ENCODE measurements at regions not wholly inside any gene's neighbourhood (a gene's known extent, or its start where the extent isn't known, plus 50 kb on each side); places are given as distances from the start of the nearest gene placed in this dataset.
"Not testable (repeated sequence)": the region's sequence is repeated elsewhere in the genome, so short reads cannot be mapped to it uniquely, and the experiment has no call there.

DNA sequence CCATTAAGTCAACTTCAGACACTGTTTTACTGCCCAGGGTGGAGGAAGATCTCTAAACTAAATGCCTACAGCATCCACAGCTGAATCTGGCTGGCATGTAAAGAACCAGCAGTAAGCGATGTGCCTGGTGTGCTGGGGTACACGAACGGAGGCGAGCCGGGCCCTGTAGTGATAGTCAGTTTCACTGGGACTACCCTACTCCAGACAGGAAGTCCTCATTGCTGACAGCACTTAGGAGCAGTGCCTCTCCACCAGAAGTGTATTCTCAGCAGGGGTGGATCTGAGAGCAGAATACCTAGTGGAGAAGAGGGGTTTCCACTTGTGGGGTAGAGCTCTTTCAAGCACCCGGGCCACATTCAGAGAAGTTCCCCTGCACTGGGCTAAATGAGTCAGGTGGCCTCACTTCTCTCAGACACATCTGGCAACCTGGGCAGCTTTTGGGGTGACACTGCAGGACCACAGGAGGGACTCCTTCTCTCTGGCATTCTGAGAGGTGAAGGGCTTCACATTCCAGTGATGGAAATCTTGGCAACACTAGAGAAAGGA lies 290.3 kb upstream of the PLGLB1 start:
- DNase-seq (ENCODE audit: low read depth, low spot score); intact Hi-C loops (cut with micrococcal nuclease); H3K4me2 ChIP-seq (ENCODE audit: low read length); H3K27me3 ChIP-seq (ENCODE audit: insufficient read depth, low read length); H2AFZ ChIP-seq (ENCODE audit: low read depth, low read length, poor library complexity, severe bottlenecking); CTCF ChIA-PET; H3K9me3 ChIP-seq (ENCODE audit: control insufficient read depth in 1 of 2, insufficient read depth in 1 of 2, low read depth in 1 of 2, low read length in 2 of 2); H3K4me3 ChIP-seq (replicated peaks in 1 of 2; ENCODE audit: low read depth in 1 of 2, low read length in 2 of 2); H3K36me3 ChIP-seq (ENCODE audit: control insufficient read depth in 1 of 2, insufficient read depth in 2 of 2, low read length in 2 of 2); H4K20me1 ChIP-seq (ENCODE audit: insufficient read depth); POLR2A ChIA-PET; ATAC-seq; H3K9me2 ChIP-seq (ENCODE audit: insufficient read depth); H3K79me2 ChIP-seq (ENCODE audit: insufficient read depth, low read length); H3K4me1 ChIP-seq (ENCODE audit: control insufficient read depth in 1 of 2, insufficient read depth in 2 of 2, low read length in 2 of 2); RAD21 ChIA-PET (ENCODE audit: low non-redundant PET in 1 of 2, low total read pairs in 2 of 2, uncharacterized antibody in 2 of 2, unreplicated experiment in 2 of 2); H3K27ac ChIP-seq (ENCODE audit: low read depth, low read length); BruUV-seq (replicated peaks); H3K9ac ChIP-seq (ENCODE audit: low read length): not testable (repeated sequence)

DNA sequence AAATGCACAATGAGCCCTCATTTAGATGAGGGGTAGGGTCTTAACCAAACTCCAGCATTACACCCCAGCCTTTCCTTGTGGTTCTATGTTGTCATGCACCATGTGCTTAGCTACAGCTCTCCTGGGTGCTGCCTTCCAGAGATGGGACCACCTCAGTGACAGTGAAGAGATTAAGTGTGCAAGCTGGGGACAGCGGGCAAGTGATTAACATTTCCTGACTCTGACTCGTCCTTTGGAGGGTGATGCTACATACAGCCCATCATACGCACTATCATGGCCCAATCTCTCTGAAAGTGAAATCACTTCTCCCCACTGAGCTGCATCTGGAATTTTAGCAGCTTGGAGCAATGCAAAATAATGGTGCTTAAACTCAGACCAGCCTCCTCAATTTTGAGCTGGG lies 293.0 kb upstream of the PLGLB1 start:
- H3K27me3 ChIP-seq (ENCODE audit: insufficient read depth, low read length); intact Hi-C loops (cut with micrococcal nuclease): not testable (repeated sequence)

DNA sequence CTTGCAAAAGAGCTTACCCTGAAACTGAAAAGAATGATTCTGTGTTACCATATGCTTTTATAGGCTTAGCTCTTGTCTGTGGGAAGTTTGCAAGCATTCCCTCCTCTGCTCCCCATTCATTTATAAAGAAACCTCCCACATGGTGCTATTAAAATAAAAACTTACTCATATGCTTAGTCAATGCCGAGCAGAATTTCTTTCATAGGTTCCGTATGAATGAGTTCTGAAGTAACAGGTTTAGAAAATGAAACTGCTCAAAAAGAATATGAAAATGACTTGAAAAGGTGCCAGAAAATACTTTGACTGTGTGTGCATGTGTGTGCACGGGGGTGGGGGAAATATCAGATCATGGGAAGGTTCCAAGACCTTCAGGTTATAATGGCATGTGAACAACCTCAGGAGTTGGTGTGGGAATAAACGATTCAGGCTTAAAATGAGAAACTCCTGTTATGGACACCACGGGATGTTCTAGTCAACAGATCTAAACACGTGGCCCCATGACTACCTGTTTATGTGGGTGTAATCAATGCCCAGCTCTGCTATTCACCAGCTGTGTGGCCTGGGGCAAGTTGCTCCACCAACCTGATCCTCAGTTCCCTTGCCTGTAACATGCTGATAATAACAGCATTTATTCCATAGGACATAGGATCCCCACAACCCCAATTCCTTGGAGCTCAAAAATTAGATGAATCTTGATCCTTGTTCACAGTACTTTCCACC lies 293.7 kb upstream of the PLGLB1 start:
- H3K9me3 ChIP-seq (ENCODE audit: control insufficient read depth in 1 of 2, insufficient read depth in 1 of 2, low read depth in 1 of 2, low read length in 2 of 2); CTCF ChIA-PET; H3K79me2 ChIP-seq (ENCODE audit: insufficient read depth, low read length); intact Hi-C loops (cut with micrococcal nuclease); H3K4me2 ChIP-seq (ENCODE audit: low read length); POLR2A ChIA-PET; H2AFZ ChIP-seq (ENCODE audit: low read depth, low read length, poor library complexity, severe bottlenecking); DNase-seq (ENCODE audit: low read depth, low spot score); H3K9me2 ChIP-seq (ENCODE audit: insufficient read depth); H3K4me3 ChIP-seq (replicated peaks in 1 of 2; ENCODE audit: low read depth in 1 of 2, low read length in 2 of 2); H3K27ac ChIP-seq (ENCODE audit: low read depth, low read length); ATAC-seq; H3K36me3 ChIP-seq (ENCODE audit: control insufficient read depth in 1 of 2, insufficient read depth in 2 of 2, low read length in 2 of 2); H3K9ac ChIP-seq (ENCODE audit: low read length); RAD21 ChIA-PET (ENCODE audit: low non-redundant PET in 1 of 2, low total read pairs in 2 of 2, uncharacterized antibody in 2 of 2, unreplicated experiment in 2 of 2); H3K27me3 ChIP-seq (ENCODE audit: insufficient read depth, low read length); H3K4me1 ChIP-seq (ENCODE audit: control insufficient read depth in 1 of 2, insufficient read depth in 2 of 2, low read length in 2 of 2); BruUV-seq (replicated peaks); H4K20me1 ChIP-seq (ENCODE audit: insufficient read depth): not testable (repeated sequence)

More for the DNA sequence above, 293.0 kb upstream of the PLGLB1 start:
- H3K9me3 ChIP-seq (ENCODE audit: control insufficient read depth in 1 of 2, insufficient read depth in 1 of 2, low read depth in 1 of 2, low read length in 2 of 2); H3K36me3 ChIP-seq (ENCODE audit: control insufficient read depth in 1 of 2, insufficient read depth in 2 of 2, low read length in 2 of 2); H2AFZ ChIP-seq (ENCODE audit: low read depth, low read length, poor library complexity, severe bottlenecking); DNase-seq (ENCODE audit: low read depth, low spot score); BruUV-seq (replicated peaks); ATAC-seq; RAD21 ChIA-PET (ENCODE audit: low non-redundant PET in 1 of 2, low total read pairs in 2 of 2, uncharacterized antibody in 2 of 2, unreplicated experiment in 2 of 2); H3K9ac ChIP-seq (ENCODE audit: low read length); H3K4me2 ChIP-seq (ENCODE audit: low read length); H3K79me2 ChIP-seq (ENCODE audit: insufficient read depth, low read length); H3K9me2 ChIP-seq (ENCODE audit: insufficient read depth); CTCF ChIA-PET; H3K27ac ChIP-seq (ENCODE audit: low read depth, low read length); H3K4me3 ChIP-seq (replicated peaks in 1 of 2; ENCODE audit: low read depth in 1 of 2, low read length in 2 of 2); H4K20me1 ChIP-seq (ENCODE audit: insufficient read depth); H3K4me1 ChIP-seq (ENCODE audit: control insufficient read depth in 1 of 2, insufficient read depth in 2 of 2, low read length in 2 of 2); POLR2A ChIA-PET: not testable (repeated sequence)

DNA sequence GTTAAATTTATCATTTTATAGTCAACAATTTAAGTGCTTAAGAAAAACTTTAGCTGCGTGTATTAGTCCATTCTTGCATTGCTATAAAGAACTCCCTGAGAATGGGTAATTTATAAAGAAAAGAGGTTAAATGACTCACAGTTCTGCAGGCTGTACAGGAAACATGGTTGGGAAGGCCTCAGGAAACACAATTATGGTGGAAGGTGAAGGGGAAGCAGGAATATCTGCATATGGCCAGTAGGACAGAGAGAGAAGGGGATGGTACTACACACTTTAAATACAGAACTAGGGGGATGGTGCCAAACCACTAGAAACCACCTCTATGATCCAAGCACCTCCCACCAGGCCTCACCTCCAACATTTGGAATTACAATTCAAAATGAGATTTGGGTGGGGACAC lies 295.5 kb upstream of the PLGLB1 start:
- CTCF ChIA-PET; intact Hi-C loops (cut with micrococcal nuclease); ATAC-seq; H3K9me2 ChIP-seq (ENCODE audit: insufficient read depth); RAD21 ChIA-PET (ENCODE audit: low non-redundant PET in 1 of 2, low total read pairs in 2 of 2, uncharacterized antibody in 2 of 2, unreplicated experiment in 2 of 2); H3K27ac ChIP-seq (ENCODE audit: low read depth, low read length); H3K36me3 ChIP-seq (ENCODE audit: control insufficient read depth in 1 of 2, insufficient read depth in 2 of 2, low read length in 2 of 2); H4K20me1 ChIP-seq (ENCODE audit: insufficient read depth); H3K9me3 ChIP-seq (ENCODE audit: control insufficient read depth in 1 of 2, insufficient read depth in 1 of 2, low read depth in 1 of 2, low read length in 2 of 2); H2AFZ ChIP-seq (ENCODE audit: low read depth, low read length, poor library complexity, severe bottlenecking); POLR2A ChIA-PET; BruUV-seq (replicated peaks); H3K79me2 ChIP-seq (ENCODE audit: insufficient read depth, low read length); H3K27me3 ChIP-seq (ENCODE audit: insufficient read depth, low read length); H3K4me1 ChIP-seq (ENCODE audit: control insufficient read depth in 1 of 2, insufficient read depth in 2 of 2, low read length in 2 of 2); H3K4me3 ChIP-seq (replicated peaks in 1 of 2; ENCODE audit: low read depth in 1 of 2, low read length in 2 of 2); DNase-seq (ENCODE audit: low read depth, low spot score); H3K4me2 ChIP-seq (ENCODE audit: low read length); H3K9ac ChIP-seq (ENCODE audit: low read length): not testable (repeated sequence)
